ENCODE measurements at regions not wholly inside any gene's neighbourhood (a gene's known extent, or its start where the extent isn't known, plus 50 kb on each side); places are given as distances from the start of the nearest gene placed in this dataset.

DNA sequence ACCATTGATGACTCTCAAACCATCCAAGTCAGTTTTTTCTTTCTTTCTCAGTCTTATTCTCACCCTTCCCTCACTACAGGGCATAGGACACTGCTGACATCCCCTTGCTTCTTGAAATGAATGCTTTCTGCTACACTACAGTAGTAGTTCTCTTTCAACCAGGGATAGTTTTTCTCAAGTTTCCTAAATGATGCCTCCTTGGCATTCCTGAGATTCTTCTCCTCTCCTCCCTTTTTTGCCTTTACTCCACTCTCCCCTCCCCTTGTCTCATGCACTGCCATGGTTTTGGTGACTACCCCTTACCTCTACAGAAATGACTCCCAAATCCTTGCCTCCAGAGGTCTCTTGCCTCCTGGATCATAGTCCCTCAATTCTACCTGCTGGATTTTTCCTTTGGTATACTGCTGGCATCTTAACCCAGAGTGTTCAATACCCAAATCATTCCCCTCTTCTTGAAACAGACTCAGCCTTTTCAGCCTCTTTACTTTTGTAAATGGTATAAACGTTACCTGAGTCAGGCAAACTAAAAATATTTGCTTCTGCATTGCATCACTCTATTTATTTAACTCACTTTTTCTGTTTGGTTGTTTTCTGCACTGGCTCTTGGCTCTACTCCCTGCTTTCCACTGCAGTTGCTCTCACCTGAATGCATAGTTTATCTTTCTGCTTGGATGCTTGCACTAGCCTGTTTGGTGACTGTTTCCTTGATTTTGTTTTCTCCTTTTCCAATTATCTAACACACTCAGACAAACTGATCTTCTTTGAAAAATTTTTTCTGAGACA lies 211.6 kb upstream of the IGF1 start:
- Mint-ChIP-seq H3K4me1 (peaks cover 26% of the 10 kb centered on the region), H3K4me3 (no peak overlapping the region), H3K36me3 (no peaks in the 10 kb centered on the region), H3K9me3 (peaks cover 3% of the 10 kb centered on the region), H3K27me3 (ENCODE audit: insufficient read depth, low read depth) (peaks cover 2% of the 10 kb centered on the region), H3K27ac (no peak overlapping the region)
- Histone ChIP-seq H4K20me1 (ENCODE audit: low read depth) (no peaks in the 10 kb centered on the region), H3F3A (ENCODE audit: low read depth) (no peaks in the 10 kb centered on the region), H3K4me2 (no peak overlapping the region), H3K9ac (no peak overlapping the region), H3K27me3 (no peaks in the 10 kb centered on the region), H3K27ac (no peak overlapping the region), H3K4me3 (no peak overlapping the region), H2AFZ (replicated peaks) (peak overlapping the region; percentile 42), H3K9me3 (ENCODE audit: low read depth) (no peaks in the 10 kb centered on the region), H3K79me2 (ENCODE audit: low read depth) (no peaks in the 10 kb centered on the region), H3K36me3 (no peaks in the 10 kb centered on the region), H3K4me1 (peaks cover 12% of the 10 kb centered on the region)
- no peak for TF ChIP-seq EZH2phosphoT487 (IDR thresholded peaks at IDR 0.05)
- TF ChIP-seq EZH2 (IDR thresholded peaks at IDR 0.05) = no peak
- TF ChIP-seq, protein P1, sequence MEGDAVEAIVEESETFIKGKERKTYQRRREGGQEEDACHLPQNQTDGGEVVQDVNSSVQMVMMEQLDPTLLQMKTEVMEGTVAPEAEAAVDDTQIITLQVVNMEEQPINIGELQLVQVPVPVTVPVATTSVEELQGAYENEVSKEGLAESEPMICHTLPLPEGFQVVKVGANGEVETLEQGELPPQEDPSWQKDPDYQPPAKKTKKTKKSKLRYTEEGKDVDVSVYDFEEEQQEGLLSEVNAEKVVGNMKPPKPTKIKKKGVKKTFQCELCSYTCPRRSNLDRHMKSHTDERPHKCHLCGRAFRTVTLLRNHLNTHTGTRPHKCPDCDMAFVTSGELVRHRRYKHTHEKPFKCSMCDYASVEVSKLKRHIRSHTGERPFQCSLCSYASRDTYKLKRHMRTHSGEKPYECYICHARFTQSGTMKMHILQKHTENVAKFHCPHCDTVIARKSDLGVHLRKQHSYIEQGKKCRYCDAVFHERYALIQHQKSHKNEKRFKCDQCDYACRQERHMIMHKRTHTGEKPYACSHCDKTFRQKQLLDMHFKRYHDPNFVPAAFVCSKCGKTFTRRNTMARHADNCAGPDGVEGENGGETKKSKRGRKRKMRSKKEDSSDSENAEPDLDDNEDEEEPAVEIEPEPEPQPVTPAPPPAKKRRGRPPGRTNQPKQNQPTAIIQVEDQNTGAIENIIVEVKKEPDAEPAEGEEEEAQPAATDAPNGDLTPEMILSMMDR (IDR thresholded peaks at IDR 0.05) = no peak
- no peak for DNase-seq (ENCODE audit: low spot score)

DNA sequence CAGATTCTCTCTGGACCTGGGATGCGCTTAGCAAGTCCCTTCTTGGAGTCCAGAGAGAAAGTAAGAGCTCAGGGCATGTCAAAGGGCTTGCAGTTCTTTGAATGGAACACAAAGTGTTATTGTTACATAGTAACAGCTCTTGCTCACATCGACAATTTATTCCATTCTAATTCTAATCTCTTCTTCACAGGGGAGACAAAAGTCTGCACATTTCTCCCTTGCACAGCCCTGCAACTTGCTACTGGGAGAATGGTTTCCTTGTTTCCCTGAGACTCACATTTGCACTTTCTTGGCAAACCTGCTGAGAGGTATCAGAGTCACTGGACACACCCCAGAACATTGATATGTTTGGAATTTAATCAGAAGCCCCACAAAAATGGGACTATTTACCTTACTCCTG lies 209.9 kb upstream of the IGF1 start:
- Histone ChIP-seq H3K4me3 (no peak overlapping the region), H4K20me1 (ENCODE audit: low read depth) (no peaks in the 10 kb centered on the region), H3K9ac (no peak overlapping the region), H3F3A (ENCODE audit: low read depth) (no peaks in the 10 kb centered on the region), H3K27me3 (no peaks in the 10 kb centered on the region), H3K9me3 (ENCODE audit: low read depth) (no peaks in the 10 kb centered on the region), H3K79me2 (ENCODE audit: low read depth) (no peaks in the 10 kb centered on the region), H3K4me1 (peaks cover 12% of the 10 kb centered on the region), H3K36me3 (no peaks in the 10 kb centered on the region), H3K4me2 (peak overlapping the region; percentile 31), H3K27ac (no peak overlapping the region), H2AFZ (replicated peaks) (no peak overlapping the region)
- TF ChIP-seq EZH2 (IDR thresholded peaks at IDR 0.05) (no peak), EZH2phosphoT487 (IDR thresholded peaks at IDR 0.05) (no peak)
- TF ChIP-seq, protein P1 (IDR thresholded peaks at IDR 0.05) = no peak
- Mint-ChIP-seq H3K27me3 (ENCODE audit: insufficient read depth, low read depth) (peaks cover 2% of the 10 kb centered on the region), H3K4me3 (no peak overlapping the region), H3K36me3 (no peaks in the 10 kb centered on the region), H3K27ac (no peak overlapping the region), H3K4me1 (peaks cover 26% of the 10 kb centered on the region), H3K9me3 (no peaks in the 10 kb centered on the region)
- DNase-seq (ENCODE audit: low spot score) = peak; percentile 34

GRCh38 chr12:102689701-102690100 lies 209.3 kb upstream of the IGF1 start:
- Mint-ChIP-seq H3K9me3 (no peaks in the 10 kb centered on the region), H3K4me3 (no peak overlapping the region), H3K4me1 (peaks cover 26% of the 10 kb centered on the region), H3K27ac (no peak overlapping the region), H3K27me3 (ENCODE audit: insufficient read depth, low read depth) (peaks cover 2% of the 10 kb centered on the region), H3K36me3 (no peaks in the 10 kb centered on the region)
- no peaks in the 10 kb centered on the region for H3K36me3 ChIP-seq
- H3K9ac ChIP-seq = no peak overlapping the region
- no peak for DNase-seq (ENCODE audit: low spot score)
- no peaks in the 10 kb centered on the region for H3F3A ChIP-seq (ENCODE audit: low read depth)
- H3K9me3 ChIP-seq (ENCODE audit: low read depth) = no peaks in the 10 kb centered on the region
- H2AFZ ChIP-seq (replicated peaks) = no peak overlapping the region
- H3K27me3 ChIP-seq = no peaks in the 10 kb centered on the region
- no peaks in the 10 kb centered on the region for H4K20me1 ChIP-seq (ENCODE audit: low read depth)
- H3K4me1 ChIP-seq = peaks cover 12% of the 10 kb centered on the region
- TF ChIP-seq EZH2phosphoT487 (IDR thresholded peaks at IDR 0.05) (no peak), EZH2 (IDR thresholded peaks at IDR 0.05) (no peak)
- TF ChIP-seq, protein P1 (IDR thresholded peaks at IDR 0.05) = no peak
- no peak overlapping the region for H3K27ac ChIP-seq
- H3K4me2 ChIP-seq = no peak overlapping the region
- no peaks in the 10 kb centered on the region for H3K79me2 ChIP-seq (ENCODE audit: low read depth)
- no peak overlapping the region for H3K4me3 ChIP-seq

All from neural progenitor cell (in vitro differentiated cells).